MM.1S (cell line): ENCODE measurements at regions not wholly inside any gene's neighbourhood (a gene's known extent, or its start where the extent isn't known, plus 50 kb on each side); places are given as distances from the start of the nearest gene placed in this dataset.

ENCODE experiments used
- DNase-seq: peaks from one replicate; pipeline ENCODE4 v3.0.0-alpha.2; 2015
- H2AFZ ChIP-seq: fragments of 300-600 bp; sonication (generic); 2 replicates; pipeline ENCODE4 v1.6.0; 2016; ENCODE audit warnings: antibody characterized with exemption, low read length
- H3F3A ChIP-seq: fragments of 300-600 bp; sonication (generic); 2 replicates; pipeline ENCODE4 v1.6.1; 2016; ENCODE audit warnings: mild to moderate bottlenecking, antibody characterized with exemption, low read length, moderate library complexity, mixed read lengths; ENCODE audit not compliant: insufficient read depth
- H3K27ac ChIP-seq: fragments of 300-600 bp; sonication (generic); 2 replicates; pipeline ENCODE4 v1.5.1; 2016; ENCODE audit warnings: mild to moderate bottlenecking, low read length
- H3K27me3 ChIP-seq: fragments of 300-600 bp; sonication (generic); replicated peaks from 2 replicates; pipeline ENCODE4 v1.6.0; 2016; ENCODE audit warnings: low read length; ENCODE audit not compliant: insufficient read depth
- H3K36me3 ChIP-seq: fragments of 300-600 bp; sonication (generic); replicated peaks from 2 replicates; pipeline ENCODE4 v1.6.1; 2016; ENCODE audit warnings: mild to moderate bottlenecking, low read length, mixed read lengths; ENCODE audit not compliant: insufficient read depth
- H3K4me1 ChIP-seq: fragments of 300-600 bp; sonication (generic); 2 replicates; pipeline ENCODE4 v1.6.1; 2016; ENCODE audit warnings: low read length, mixed read lengths
- H3K4me2 ChIP-seq: fragments of 300-600 bp; sonication (generic); 2 replicates; pipeline ENCODE4 v1.6.0; 2016; ENCODE audit warnings: low read depth, low read length
- H3K4me3 ChIP-seq: fragments of 300-600 bp; sonication (generic); 2 replicates; pipeline ENCODE4 v1.5.1; 2016; ENCODE audit warnings: low read length, mixed read lengths
- H3K79me2 ChIP-seq: fragments of 300-600 bp; sonication (generic); 2 replicates; pipeline ENCODE4 v1.6.1; 2016; ENCODE audit warnings: mixed run types, low read length, mixed read lengths
- H3K9ac ChIP-seq: fragments of 300-600 bp; sonication (generic); 2 replicates; pipeline ENCODE4 v1.6.1; 2016; ENCODE audit warnings: low read length, mixed read lengths
- H3K9me2 ChIP-seq: fragments of 300-600 bp; sonication (generic); replicated peaks from 2 replicates; pipeline ENCODE4 v1.6.1; 2016; ENCODE audit warnings: mild to moderate bottlenecking, low read length, mixed read lengths; ENCODE audit not compliant: insufficient read depth
- H3K9me3 ChIP-seq: fragments of 300-600 bp; sonication (generic); replicated peaks from 2 replicates; pipeline ENCODE4 v1.6.1; 2016; ENCODE audit warnings: mild to moderate bottlenecking, low read length, mixed read lengths; ENCODE audit not compliant: insufficient read depth
- H4K20me1 ChIP-seq: fragments of 300-600 bp; sonication (generic); 2 replicates; pipeline ENCODE4 v1.6.1; 2016; ENCODE audit warnings: mild to moderate bottlenecking, low read length, moderate library complexity, mixed read lengths; ENCODE audit not compliant: insufficient read depth
- EZH2 ChIP-seq: fragments of 300-600 bp; sonication (generic); optimal IDR thresholded peaks from 2 replicates; pipeline ENCODE3; 2017; ENCODE audit warnings: low read depth, mild to moderate bottlenecking, antibody characterized with exemption, low read length, mixed read lengths
- EZH2phosphoT487 ChIP-seq: fragments of 300-600 bp; sonication (generic); IDR thresholded peaks from 2 replicates; pipeline ENCODE4 v1.6.1; 2018; ENCODE audit warnings: antibody characterized with exemption, low read length
- TF ChIP-seq, protein P1 (sequence below): fragments of 300-600 bp; sonication (generic); IDR thresholded peaks from 2 replicates; pipeline ENCODE4 v1.5.1; 2016; ENCODE audit warnings: antibody characterized with exemption, low read length, mixed read lengths

DNA sequence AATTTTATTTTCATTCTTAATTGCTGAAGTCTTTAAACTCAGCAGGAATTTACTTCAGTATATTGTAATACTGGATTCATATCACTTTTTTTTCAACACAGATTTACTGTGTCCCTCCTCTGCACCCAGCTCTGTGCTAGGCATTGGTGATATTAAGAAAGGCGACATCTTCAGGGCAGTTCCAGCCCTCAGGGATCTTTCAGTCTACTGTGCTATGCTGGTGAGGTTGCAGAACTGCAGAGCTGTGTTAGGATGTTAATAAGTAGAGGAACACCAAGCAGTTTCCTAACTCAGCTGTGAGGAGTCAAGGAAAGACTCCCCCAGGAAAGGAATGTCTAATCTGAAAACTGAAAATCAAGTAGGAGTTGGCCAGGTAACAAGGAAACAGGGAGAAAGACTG, 158.2 kb upstream of the NPY start:
- DNase-seq, result no peak
- Histone ChIP-seq H3K4me2 (no peak overlapping the region), H3K9me3 (no peaks in the 10 kb centered on the region), H3K36me3 (no peaks in the 10 kb centered on the region), H3K79me2 (no peaks in the 10 kb centered on the region), H3K4me1 (no peaks in the 10 kb centered on the region), H3K27me3 (no peaks in the 10 kb centered on the region), H3K9me2 (no peaks in the 10 kb centered on the region), H3K9ac (no peak overlapping the region), H3F3A (no peaks in the 10 kb centered on the region), H3K27ac (no peak overlapping the region), H2AFZ (no peak overlapping the region), H3K4me3 (no peak overlapping the region), H4K20me1 (no peaks in the 10 kb centered on the region)
- TF ChIP-seq, protein P1, sequence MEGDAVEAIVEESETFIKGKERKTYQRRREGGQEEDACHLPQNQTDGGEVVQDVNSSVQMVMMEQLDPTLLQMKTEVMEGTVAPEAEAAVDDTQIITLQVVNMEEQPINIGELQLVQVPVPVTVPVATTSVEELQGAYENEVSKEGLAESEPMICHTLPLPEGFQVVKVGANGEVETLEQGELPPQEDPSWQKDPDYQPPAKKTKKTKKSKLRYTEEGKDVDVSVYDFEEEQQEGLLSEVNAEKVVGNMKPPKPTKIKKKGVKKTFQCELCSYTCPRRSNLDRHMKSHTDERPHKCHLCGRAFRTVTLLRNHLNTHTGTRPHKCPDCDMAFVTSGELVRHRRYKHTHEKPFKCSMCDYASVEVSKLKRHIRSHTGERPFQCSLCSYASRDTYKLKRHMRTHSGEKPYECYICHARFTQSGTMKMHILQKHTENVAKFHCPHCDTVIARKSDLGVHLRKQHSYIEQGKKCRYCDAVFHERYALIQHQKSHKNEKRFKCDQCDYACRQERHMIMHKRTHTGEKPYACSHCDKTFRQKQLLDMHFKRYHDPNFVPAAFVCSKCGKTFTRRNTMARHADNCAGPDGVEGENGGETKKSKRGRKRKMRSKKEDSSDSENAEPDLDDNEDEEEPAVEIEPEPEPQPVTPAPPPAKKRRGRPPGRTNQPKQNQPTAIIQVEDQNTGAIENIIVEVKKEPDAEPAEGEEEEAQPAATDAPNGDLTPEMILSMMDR, result no peak
- no peak for TF ChIP-seq EZH2
- TF ChIP-seq EZH2phosphoT487, result no peak

DNA sequence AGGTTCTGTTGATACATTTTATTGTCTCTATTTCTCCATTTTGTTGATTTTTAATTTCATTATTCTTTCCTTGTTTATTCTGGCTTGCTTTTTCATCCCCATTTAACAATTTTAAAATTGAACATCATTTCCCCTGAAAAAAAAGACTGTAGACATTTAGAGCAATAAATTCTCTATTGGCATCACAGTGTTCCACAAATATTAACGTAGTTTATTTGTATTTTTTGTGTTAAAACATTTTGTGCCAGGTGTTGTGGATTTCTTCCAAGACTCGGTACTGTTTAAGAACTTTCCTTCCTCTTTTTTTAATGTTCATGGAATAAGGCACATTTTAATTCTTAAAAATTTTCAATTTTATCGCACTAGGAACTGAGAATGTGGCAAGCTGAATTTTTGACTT, 156.1 kb upstream of the NPY start:
- Histone ChIP-seq H4K20me1 (no peaks in the 10 kb centered on the region), H3K79me2 (no peaks in the 10 kb centered on the region), H3K27ac (no peak overlapping the region), H3K9me2 (no peaks in the 10 kb centered on the region), H3K9ac (no peak overlapping the region), H3K4me2 (no peak overlapping the region), H3F3A (no peaks in the 10 kb centered on the region), H3K36me3 (no peaks in the 10 kb centered on the region), H3K4me3 (no peak overlapping the region), H3K27me3 (no peaks in the 10 kb centered on the region), H3K4me1 (no peaks in the 10 kb centered on the region), H3K9me3 (no peaks in the 10 kb centered on the region), H2AFZ (no peak overlapping the region)
- DNase-seq, result no peak
- TF ChIP-seq, protein P1, result no peak
- no peak for TF ChIP-seq EZH2phosphoT487
- no peak for TF ChIP-seq EZH2

DNA sequence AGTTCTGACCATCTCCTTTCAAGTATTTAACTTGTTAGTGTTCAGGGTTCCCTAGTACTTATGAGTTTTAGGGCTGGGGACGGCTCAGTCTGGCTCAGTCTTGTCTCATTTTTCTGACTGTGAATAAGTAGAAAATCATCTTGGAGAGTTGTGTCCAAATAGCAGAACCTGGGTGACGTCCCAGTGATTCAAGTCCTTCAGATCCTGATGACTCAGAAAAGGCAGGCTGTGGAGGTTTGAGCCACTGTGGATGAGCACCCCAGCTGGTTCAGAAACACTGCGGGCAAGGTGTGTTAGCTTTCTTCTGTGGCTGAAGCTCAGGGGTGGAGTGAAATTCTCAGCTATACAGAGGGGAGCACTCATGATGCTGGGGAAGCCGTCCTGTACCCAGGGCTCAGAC, 154.4 kb upstream of the NPY start:
- Histone ChIP-seq H3K9me2 (no peaks in the 10 kb centered on the region), H3K4me3 (no peak overlapping the region), H3K9me3 (no peaks in the 10 kb centered on the region), H3K4me2 (no peak overlapping the region), H3K36me3 (no peaks in the 10 kb centered on the region), H3K79me2 (no peaks in the 10 kb centered on the region), H3K9ac (no peak overlapping the region), H4K20me1 (no peaks in the 10 kb centered on the region), H3K27ac (no peak overlapping the region), H3F3A (no peaks in the 10 kb centered on the region), H3K4me1 (no peaks in the 10 kb centered on the region), H3K27me3 (no peaks in the 10 kb centered on the region), H2AFZ (no peak overlapping the region)
- no peak for TF ChIP-seq EZH2phosphoT487
- TF ChIP-seq EZH2, result no peak
- TF ChIP-seq, protein P1, result no peak
- no peak for DNase-seq
